ENCODE measurements at regions not wholly inside any gene's neighbourhood (a gene's known extent, or its start where the extent isn't known, plus 50 kb on each side); places are given as distances from the start of the nearest gene placed in this dataset.

DNA sequence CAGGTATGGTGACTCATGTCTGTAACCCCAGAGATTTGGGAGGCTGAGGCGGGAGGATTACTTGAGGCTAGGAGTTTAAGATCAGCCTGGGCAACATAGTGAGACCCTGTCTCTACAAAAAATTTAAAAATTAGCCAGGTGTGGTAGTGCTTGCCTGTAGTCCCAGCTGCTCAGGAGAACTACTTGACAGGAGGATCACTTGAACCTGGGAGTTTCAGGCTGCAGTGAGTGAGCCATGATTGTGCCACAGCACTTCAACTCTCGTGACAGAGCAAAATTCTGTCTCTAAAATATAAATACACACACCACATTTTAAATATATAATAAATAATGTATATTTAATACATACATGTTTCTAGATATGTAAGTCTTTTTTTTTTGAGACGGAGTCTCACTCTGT is 53.5 kb upstream of the TEX264 start:
- WGBS, 2 experiments (ENCODE audit: extremely low coverage in 2 of 2, insufficient read length in 1 of 2) = no CpG with 5 or more reads among the region's 3 CpGs
- no peak overlapping the region for H3K56ac ChIP-seq (ENCODE audit: extremely low read depth, insufficient read depth, low read length)
- in situ Hi-C loops (cut with MboI; ENCODE audit: low sequenced_read_pairs) = no loop called here

More for the DNA sequence above, 53.5 kb upstream of the TEX264 start:
- H2AFZ ChIP-seq (replicated peaks; ENCODE audit: low read length, poor library complexity) = no peak overlapping the region
- no peak overlapping the region for H4K8ac ChIP-seq (ENCODE audit: low read depth in 2 of 2, low read length in 2 of 2)
- no peak for DNase-seq
- no peak overlapping the region for H2BK5ac ChIP-seq (ENCODE audit: low read depth, low read length, poor library complexity, severe bottlenecking)
- peaks cover 31 to 52% of the 10 kb centered on the region in 2 experiments for H3K79me1 ChIP-seq (ENCODE audit: low read depth in 1 of 2, low read length in 2 of 2)
- no peak overlapping the region for H3K4ac ChIP-seq (ENCODE audit: low read depth, low read length)
- H4K91ac ChIP-seq (ENCODE audit: insufficient read depth, low read depth, low read length) = no peak overlapping the region
- no peak overlapping the region for H3K9ac ChIP-seq (ENCODE audit: low read depth, low read length)
- no peak for TF ChIP-seq FOS (IDR thresholded peaks at IDR 0.05; ENCODE audit: low read depth, low read length)
- TF ChIP-seq RCOR1 (IDR thresholded peaks at IDR 0.05; ENCODE audit: insufficient replicate concordance, low read length) = no peak
- no peak for TF ChIP-seq BHLHE40 (IDR thresholded peaks at IDR 0.05; ENCODE audit: low read depth, low read length)
- no peak for TF ChIP-seq SMC3 (IDR thresholded peaks at IDR 0.05; ENCODE audit: low read depth, low read length)
- TF ChIP-seq, protein P1, sequence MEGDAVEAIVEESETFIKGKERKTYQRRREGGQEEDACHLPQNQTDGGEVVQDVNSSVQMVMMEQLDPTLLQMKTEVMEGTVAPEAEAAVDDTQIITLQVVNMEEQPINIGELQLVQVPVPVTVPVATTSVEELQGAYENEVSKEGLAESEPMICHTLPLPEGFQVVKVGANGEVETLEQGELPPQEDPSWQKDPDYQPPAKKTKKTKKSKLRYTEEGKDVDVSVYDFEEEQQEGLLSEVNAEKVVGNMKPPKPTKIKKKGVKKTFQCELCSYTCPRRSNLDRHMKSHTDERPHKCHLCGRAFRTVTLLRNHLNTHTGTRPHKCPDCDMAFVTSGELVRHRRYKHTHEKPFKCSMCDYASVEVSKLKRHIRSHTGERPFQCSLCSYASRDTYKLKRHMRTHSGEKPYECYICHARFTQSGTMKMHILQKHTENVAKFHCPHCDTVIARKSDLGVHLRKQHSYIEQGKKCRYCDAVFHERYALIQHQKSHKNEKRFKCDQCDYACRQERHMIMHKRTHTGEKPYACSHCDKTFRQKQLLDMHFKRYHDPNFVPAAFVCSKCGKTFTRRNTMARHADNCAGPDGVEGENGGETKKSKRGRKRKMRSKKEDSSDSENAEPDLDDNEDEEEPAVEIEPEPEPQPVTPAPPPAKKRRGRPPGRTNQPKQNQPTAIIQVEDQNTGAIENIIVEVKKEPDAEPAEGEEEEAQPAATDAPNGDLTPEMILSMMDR (conservative IDR thresholded peaks at IDR 0.05; ENCODE audit: low read depth, low read length) = no peak
- TF ChIP-seq, protein P2, sequence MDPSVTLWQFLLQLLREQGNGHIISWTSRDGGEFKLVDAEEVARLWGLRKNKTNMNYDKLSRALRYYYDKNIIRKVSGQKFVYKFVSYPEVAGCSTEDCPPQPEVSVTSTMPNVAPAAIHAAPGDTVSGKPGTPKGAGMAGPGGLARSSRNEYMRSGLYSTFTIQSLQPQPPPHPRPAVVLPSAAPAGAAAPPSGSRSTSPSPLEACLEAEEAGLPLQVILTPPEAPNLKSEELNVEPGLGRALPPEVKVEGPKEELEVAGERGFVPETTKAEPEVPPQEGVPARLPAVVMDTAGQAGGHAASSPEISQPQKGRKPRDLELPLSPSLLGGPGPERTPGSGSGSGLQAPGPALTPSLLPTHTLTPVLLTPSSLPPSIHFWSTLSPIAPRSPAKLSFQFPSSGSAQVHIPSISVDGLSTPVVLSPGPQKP (IDR thresholded peaks at IDR 0.05; ENCODE audit: borderline replicate concordance, low read depth, low read length) = no peak
- no peak for TF ChIP-seq CHD1 (IDR thresholded peaks at IDR 0.05; ENCODE audit: low read depth, low read length)
- TF ChIP-seq NFE2L2 (IDR thresholded peaks at IDR 0.05; ENCODE audit: low read depth, low read length) = no peak
- TF ChIP-seq, protein P3, sequence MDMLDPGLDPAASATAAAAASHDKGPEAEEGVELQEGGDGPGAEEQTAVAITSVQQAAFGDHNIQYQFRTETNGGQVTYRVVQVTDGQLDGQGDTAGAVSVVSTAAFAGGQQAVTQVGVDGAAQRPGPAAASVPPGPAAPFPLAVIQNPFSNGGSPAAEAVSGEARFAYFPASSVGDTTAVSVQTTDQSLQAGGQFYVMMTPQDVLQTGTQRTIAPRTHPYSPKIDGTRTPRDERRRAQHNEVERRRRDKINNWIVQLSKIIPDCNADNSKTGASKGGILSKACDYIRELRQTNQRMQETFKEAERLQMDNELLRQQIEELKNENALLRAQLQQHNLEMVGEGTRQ (IDR thresholded peaks at IDR 0.05; ENCODE audit: low read depth, low read length) = no peak
- TF ChIP-seq RFX5 (IDR thresholded peaks at IDR 0.05; ENCODE audit: low read depth, low read length) = no peak
- TF ChIP-seq MAZ (IDR thresholded peaks at IDR 0.05; ENCODE audit: borderline replicate concordance, low read depth, low read length) = no peak
- TF ChIP-seq POLR2A (IDR thresholded peaks at IDR 0.05; ENCODE audit: low read depth, low read length) = no peak
- no peak for TF ChIP-seq RAD21 (IDR thresholded peaks at IDR 0.05; ENCODE audit: low read length)
- no peak for TF ChIP-seq MAFK (IDR thresholded peaks at IDR 0.05; ENCODE audit: low read depth, low read length)
- H3K14ac ChIP-seq (replicated peaks; ENCODE audit: low read depth, low read length) = no peak overlapping the region
- H2BK20ac ChIP-seq (ENCODE audit: low read depth, low read length) = no peak overlapping the region
- H3K27me3 ChIP-seq (ENCODE audit: control insufficient read depth, insufficient read depth, low read length) = no peaks in the 10 kb centered on the region
- H3K27ac ChIP-seq (ENCODE audit: insufficient read depth, low read length) = no peak overlapping the region
- peaks cover 23% of the 10 kb centered on the region for H4K20me1 ChIP-seq (ENCODE audit: insufficient read depth, low read length)
- H3K4me2 ChIP-seq (ENCODE audit: low read depth, low read length) = no peak overlapping the region
- ChIA-PET CTCF (no interaction called here), POLR2A (ENCODE audit: unreplicated experiment) (no interaction called here)
- peaks cover 16% of the 10 kb centered on the region for H3K4me1 ChIP-seq (ENCODE audit: control insufficient read depth, insufficient read depth, low read length)
- no peak overlapping the region for H3K23ac ChIP-seq (ENCODE audit: low read depth, low read length)
- dilution Hi-C loops (cut with HindIII; ENCODE audit: low sequenced_read_pairs, unreplicated experiment) (no loop called here), intact Hi-C loops (cut with micrococcal nuclease) (no loop called here)
- no peak for ATAC-seq (ENCODE audit: low read depth)
- no peaks in the 10 kb centered on the region for H3K9me3 ChIP-seq (ENCODE audit: control insufficient read depth, insufficient read depth, low read length)
- peaks cover 16% of the 10 kb centered on the region for H3K9me1 ChIP-seq (ENCODE audit: insufficient read depth, low read length)
- H3K36me3 ChIP-seq (ENCODE audit: control insufficient read depth, insufficient read depth, low read length) = no peaks in the 10 kb centered on the region
- H2BK15ac ChIP-seq (ENCODE audit: low read depth, low read length) = no peak overlapping the region
- BruUV-seq (replicated peaks) = no TSS peak
- no peak overlapping the region for H4K5ac ChIP-seq (ENCODE audit: low read depth, low read length)
- H3K18ac ChIP-seq (ENCODE audit: low read depth, low read length) = no peak overlapping the region
- no peak overlapping the region for H2AK9ac ChIP-seq (replicated peaks; ENCODE audit: low read depth, low read length, poor library complexity)
- no peak overlapping the region for H2AK5ac ChIP-seq (ENCODE audit: low read depth, low read length)
- H2BK120ac ChIP-seq (ENCODE audit: low read depth, low read length) = no peak overlapping the region
- H3K4me3 ChIP-seq (ENCODE audit: insufficient read depth, low read depth, low read length) = no peak overlapping the region

Measured in IMR-90 (cell line).